CD4-positive, CD25-positive, alpha-beta regulatory T cell (primary cell): ENCODE measurements at regions not wholly inside any gene's neighbourhood (a gene's known extent, or its start where the extent isn't known, plus 50 kb on each side); places are given as distances from the start of the nearest gene placed in this dataset.

Experiments
- ATAC-seq, 2 donors: fragments of 150-1000 bp; cut with Tn5 transposase; one replicate each; pipeline ENCODE4 v1.10.0; 2021; ENCODE audit warnings: low read depth in 2 of 2, moderate number of reproducible peaks in 2 of 2, moderate library complexity in 1 of 2
- DNase-seq, 3 donors: peaks; one replicate each; pipeline versions ENCODE4 v3.0.0 to v3.0.0-alpha.2; 2012 to 2022; ENCODE audit warnings: mixed read lengths in 1 of 3
- H3K27ac ChIP-seq: one replicate; pipeline ENCODE4 v1.7.0; 2013; ENCODE audit warnings: mild to moderate bottlenecking, low read length; ENCODE audit not compliant: insufficient read depth, poor library complexity, severe bottlenecking
- H3K27me3 ChIP-seq: one replicate; pipeline ENCODE4 v1.7.0; 2013; ENCODE audit warnings: low read length; ENCODE audit not compliant: control insufficient read depth, insufficient read depth
- H3K36me3 ChIP-seq: one replicate; pipeline ENCODE4 v1.7.0; 2013; ENCODE audit warnings: mild to moderate bottlenecking, low read length, moderate library complexity; ENCODE audit not compliant: control insufficient read depth, insufficient read depth
- H3K4me1 ChIP-seq: 2 replicates; pipeline ENCODE4 v1.7.0; 2013; ENCODE audit warnings: mild to moderate bottlenecking, low read length; ENCODE audit not compliant: insufficient read depth, control insufficient read depth, poor library complexity, severe bottlenecking
- H3K4me3 ChIP-seq: one replicate; pipeline ENCODE4 v1.7.0; 2013; ENCODE audit warnings: low read depth, mild to moderate bottlenecking, low read length, moderate library complexity
- H3K9me3 ChIP-seq, 2 experiments: 1 replicate in 1 of 2; 2 replicates in 1 of 2; pipeline ENCODE4 v1.7.0; 2013; ENCODE audit warnings: low read length in 2 of 2, mild to moderate bottlenecking in 1 of 2, moderate library complexity in 1 of 2; ENCODE audit not compliant: control insufficient read depth in 2 of 2
- H3K27ac Mint-ChIP-seq, 3 donors: one replicate each; pipeline ENCODE4 v1.8.0; 2020 to 2022; ENCODE audit warnings: mild to moderate bottlenecking in 3 of 3, mixed read lengths in 3 of 3, moderate library complexity in 2 of 3
- H3K27me3 Mint-ChIP-seq: one replicate; pipeline ENCODE4 v1.8.0; 2022; ENCODE audit warnings: mild to moderate bottlenecking, mixed read lengths
- H3K36me3 Mint-ChIP-seq: one replicate; pipeline ENCODE4 v1.8.0; 2020; ENCODE audit warnings: mixed read lengths
- H3K4me1 Mint-ChIP-seq, 4 donors: one replicate each; pipeline ENCODE4 v1.8.0; 2020 to 2022; ENCODE audit warnings: mixed read lengths in 4 of 4, mild to moderate bottlenecking in 1 of 4
- H3K4me3 Mint-ChIP-seq, 4 donors: one replicate each; pipeline ENCODE4 v1.8.0; 2020 to 2022; ENCODE audit warnings: mild to moderate bottlenecking in 4 of 4, mixed read lengths in 4 of 4, moderate library complexity in 3 of 4
- H3K9me3 Mint-ChIP-seq, 7 donors: one replicate each; pipeline ENCODE4 v1.8.0; 2020 to 2022; ENCODE audit warnings: mixed read lengths in 7 of 7, mild to moderate bottlenecking in 3 of 7, moderate library complexity in 2 of 7

- peaks cover 0 to 3% (median 0%) of the 10 kb centered on the region in 7 donors for H3K9me3 Mint-ChIP-seq
- H3K4me3 Mint-ChIP-seq: no peak overlapping the region
- H3K4me1 Mint-ChIP-seq: no peaks in the 10 kb centered on the region
- H3K36me3 ChIP-seq: no peaks in the 10 kb centered on the region
- peaks cover 15% of the 10 kb centered on the region for H3K27me3 Mint-ChIP-seq
- H3K27ac Mint-ChIP-seq: no peak overlapping the region
- no peaks in the 10 kb centered on the region for H3K36me3 Mint-ChIP-seq
- DNase-seq (no peak), ATAC-seq (no peak)
- H3K9me3 ChIP-seq: no peaks in the 10 kb centered on the region
- H3K4me3 ChIP-seq: no peak overlapping the region
- H3K4me1 ChIP-seq: no peaks in the 10 kb centered on the region
- H3K27ac ChIP-seq: no peak overlapping the region
- H3K27me3 ChIP-seq: no peaks in the 10 kb centered on the region
Measured at GRCh38 chr13:23947893-23948292, 50.6 kb upstream of the C1QTNF9B start.

GRCh38 chr13:23949200-23949599 is 51.9 kb upstream of the C1QTNF9B start:
- Mint-ChIP-seq H3K4me1 (no peaks in the 10 kb centered on the region), H3K4me3 (no peak overlapping the region), H3K36me3 (no peaks in the 10 kb centered on the region)

GRCh38 chr13:23949736-23950135 is 52.4 kb upstream of the C1QTNF9B start:
- peaks cover 10% of the 10 kb centered on the region for H3K27me3 Mint-ChIP-seq
- DNase-seq (no peak), ATAC-seq (no peak)
- no peaks in the 10 kb centered on the region for H3K36me3 ChIP-seq
- no peak overlapping the region for H3K4me3 Mint-ChIP-seq
- H3K9me3 Mint-ChIP-seq: peaks cover 0 to 3% (median 0%) of the 10 kb centered on the region in 7 donors
- H3K9me3 ChIP-seq: no peaks in the 10 kb centered on the region
- no peaks in the 10 kb centered on the region for H3K4me1 Mint-ChIP-seq
- H3K4me1 ChIP-seq: no peaks in the 10 kb centered on the region
- no peaks in the 10 kb centered on the region for H3K27me3 ChIP-seq
- no peak overlapping the region for H3K4me3 ChIP-seq
- H3K27ac Mint-ChIP-seq: no peak overlapping the region
- no peak overlapping the region for H3K27ac ChIP-seq
- H3K36me3 Mint-ChIP-seq: no peaks in the 10 kb centered on the region

More at GRCh38 chr13:23949200-23949599, 51.9 kb upstream of the C1QTNF9B start:
- DNase-seq (no peak), ATAC-seq (no peak)
- H3K9me3 Mint-ChIP-seq: peaks cover 0 to 3% (median 0%) of the 10 kb centered on the region in 7 donors
- no peaks in the 10 kb centered on the region for H3K9me3 ChIP-seq
- H3K4me3 ChIP-seq: no peak overlapping the region
- H3K36me3 ChIP-seq: no peaks in the 10 kb centered on the region
- H3K27me3 ChIP-seq: no peaks in the 10 kb centered on the region
- H3K4me1 ChIP-seq: no peaks in the 10 kb centered on the region
- no peak overlapping the region for H3K27ac Mint-ChIP-seq
- H3K27ac ChIP-seq: no peak overlapping the region
- peaks cover 10% of the 10 kb centered on the region for H3K27me3 Mint-ChIP-seq

- DNase-seq: no peak
- no peaks in the 10 kb centered on the region for H3K4me1 ChIP-seq
- no peak overlapping the region for H3K27ac ChIP-seq
- no peaks in the 10 kb centered on the region for H3K4me1 Mint-ChIP-seq
- H3K4me3 ChIP-seq: no peak overlapping the region
- H3K9me3 Mint-ChIP-seq: peaks cover 0 to 3% (median 0%) of the 10 kb centered on the region in 7 donors
- H3K36me3 Mint-ChIP-seq: no peaks in the 10 kb centered on the region
- H3K27me3 Mint-ChIP-seq: peaks cover 6% of the 10 kb centered on the region
- H3K4me3 Mint-ChIP-seq: no peak overlapping the region
- no peaks in the 10 kb centered on the region for H3K27me3 ChIP-seq
- no peaks in the 10 kb centered on the region for H3K9me3 ChIP-seq
- no peaks in the 10 kb centered on the region for H3K36me3 ChIP-seq
- H3K27ac Mint-ChIP-seq: no peak overlapping the region
- no peak for ATAC-seq
Measured at GRCh38 chr13:23950736-23951510, 53.6 kb upstream of the C1QTNF9B start.

GRCh38 chr13:23952796-23953195 is 55.5 kb upstream of the C1QTNF9B start:
- H3K4me3 ChIP-seq: no peak overlapping the region
- Mint-ChIP-seq H3K9me3 (peaks cover 0 to 1% (median 0%) of the 10 kb centered on the region in 7 donors), H3K4me3 (no peak overlapping the region)

GRCh38 chr13:23953860-23954512 is 56.7 kb upstream of the C1QTNF9B start:
- Mint-ChIP-seq H3K4me3 (no peak overlapping the region), H3K36me3 (no peaks in the 10 kb centered on the region), H3K27ac (no peak overlapping the region)

More at GRCh38 chr13:23952796-23953195, 55.5 kb upstream of the C1QTNF9B start:
- Mint-ChIP-seq H3K4me1 (no peaks in the 10 kb centered on the region), H3K27me3 (no peaks in the 10 kb centered on the region), H3K27ac (no peak overlapping the region), H3K36me3 (no peaks in the 10 kb centered on the region)
- Histone ChIP-seq H3K27ac (no peak overlapping the region), H3K27me3 (peaks cover 4% of the 10 kb centered on the region), H3K36me3 (no peaks in the 10 kb centered on the region), H3K9me3 (no peaks in the 10 kb centered on the region), H3K4me1 (no peaks in the 10 kb centered on the region)
- DNase-seq (no peak), ATAC-seq (no peak)

GRCh38 chr13:23955064-23955463 is 57.8 kb upstream of the C1QTNF9B start:
- Histone ChIP-seq H3K4me3 (no peak overlapping the region), H3K4me1 (no peaks in the 10 kb centered on the region), H3K27ac (no peak overlapping the region), H3K36me3 (no peaks in the 10 kb centered on the region), H3K27me3 (peaks cover 4% of the 10 kb centered on the region), H3K9me3 (no peaks in the 10 kb centered on the region)
- Mint-ChIP-seq H3K4me1 (no peaks in the 10 kb centered on the region), H3K4me3 (no peak overlapping the region), H3K27ac (no peak overlapping the region), H3K27me3 (peaks cover 5% of the 10 kb centered on the region), H3K36me3 (no peaks in the 10 kb centered on the region), H3K9me3 (peaks cover 0 to 1% (median 0%) of the 10 kb centered on the region in 7 donors)
- DNase-seq (no peak), ATAC-seq (no peak)

More at GRCh38 chr13:23953860-23954512, 56.7 kb upstream of the C1QTNF9B start:
- Mint-ChIP-seq H3K4me1 (no peaks in the 10 kb centered on the region), H3K27me3 (peaks cover 3% of the 10 kb centered on the region), H3K9me3 (peaks cover 0 to 1% (median 0%) of the 10 kb centered on the region in 7 donors)
- Histone ChIP-seq H3K36me3 (no peaks in the 10 kb centered on the region), H3K27me3 (peaks cover 4% of the 10 kb centered on the region), H3K4me3 (no peak overlapping the region), H3K4me1 (no peaks in the 10 kb centered on the region), H3K9me3 (no peaks in the 10 kb centered on the region), H3K27ac (no peak overlapping the region)
- DNase-seq (no peak), ATAC-seq (no peak)
